ENCODE measurements at regions not wholly inside any gene's neighbourhood (a gene's known extent, or its start where the extent isn't known, plus 50 kb on each side); places are given as distances from the start of the nearest gene placed in this dataset.

DNA sequence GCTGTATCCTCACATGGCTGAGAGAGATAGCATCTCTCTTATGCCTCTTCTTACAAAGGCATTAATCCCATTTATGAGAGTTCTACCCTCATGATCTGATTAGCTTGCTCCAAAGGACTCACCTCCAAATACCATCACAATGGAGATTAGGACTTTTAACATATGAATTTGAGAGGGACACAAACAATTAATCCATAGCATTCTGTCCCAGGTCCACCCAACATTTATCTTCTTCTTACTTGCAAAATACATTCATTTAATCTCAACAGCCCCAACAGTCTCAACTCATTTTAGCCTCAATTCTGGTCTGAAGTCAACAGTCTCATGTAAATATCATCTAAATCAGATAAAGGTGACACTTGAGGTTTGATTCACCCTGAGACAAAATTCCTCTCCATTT is 555.4 kb downstream of the RAB28 start:
- Histone ChIP-seq H4K8ac (ENCODE audit: extremely low read depth, insufficient read depth, low read length) (no peak overlapping the region), H3K27me3 (replicated peaks in 1 of 4; ENCODE audit: control insufficient read depth in 3 of 4, extremely low read depth in 1 of 4, insufficient read depth in 3 of 4, low read length in 3 of 4) (no peaks in the 10 kb centered on the region), H3K9ac (replicated peaks in 1 of 4; ENCODE audit: extremely low read depth in 1 of 4, low read depth in 3 of 4, low read length in 3 of 4) (no peak overlapping the region), H2BK5ac (ENCODE audit: low read depth, low read length) (no peak overlapping the region), H3K27ac (ENCODE audit: low read depth, low read length) (no peak overlapping the region), H2BK15ac (ENCODE audit: low read length) (no peak overlapping the region), H3K79me2 (ENCODE audit: control insufficient read depth in 1 of 2, insufficient read depth in 2 of 2, low read length in 2 of 2) (no peaks in the 10 kb centered on the region), H2AK5ac (ENCODE audit: low read depth, low read length) (no peak overlapping the region), H3K14ac (ENCODE audit: insufficient read length) (no peak overlapping the region), H3K4me1 (replicated peaks in 1 of 4; ENCODE audit: control insufficient read depth in 3 of 4, insufficient read depth in 4 of 4, low read length in 3 of 4) (peaks cover 0 to 7% (median 1%) of the 10 kb centered on the region in 4 experiments; a peak in 3 of 7 replicates), H3K4me3 (ENCODE audit: extremely low read depth in 1 of 4, insufficient read depth in 2 of 4, low read depth in 3 of 4, low read length in 4 of 4) (no peak overlapping the region), H3K23me2 (ENCODE audit: low read depth, low read length) (no peaks in the 10 kb centered on the region), H3K4ac (replicated peaks; ENCODE audit: insufficient read length, low read depth, low read length) (no peak overlapping the region), H3K36me3 (ENCODE audit: control insufficient read depth in 2 of 4, insufficient read depth in 4 of 4, low read length in 3 of 4) (no peaks in the 10 kb centered on the region), H2BK20ac (ENCODE audit: low read length) (no peak overlapping the region), H3K4me2 (ENCODE audit: insufficient read depth in 1 of 2, low read depth in 2 of 2, low read length in 2 of 2) (no peak overlapping the region), H4K20me1 (replicated peaks in 1 of 2; ENCODE audit: control insufficient read depth in 1 of 2, insufficient read depth in 2 of 2, low read length in 2 of 2) (no peaks in the 10 kb centered on the region), H3K9me3 (ENCODE audit: insufficient read depth in 2 of 2, low read depth in 1 of 2, low read length in 1 of 2) (no peaks in the 10 kb centered on the region; a peak in 1 of 4 replicates), H4K91ac (replicated peaks; ENCODE audit: insufficient read length, low read length) (no peak overlapping the region), H4K5ac (ENCODE audit: insufficient read length, low read depth, low read length) (no peak overlapping the region), H3K79me1 (ENCODE audit: low read depth, low read length) (no peaks in the 10 kb centered on the region), H3K56ac (replicated peaks; ENCODE audit: insufficient read length, low read depth, low read length) (no peak overlapping the region), H3K23ac (ENCODE audit: insufficient read length) (no peak overlapping the region), H2BK120ac (replicated peaks; ENCODE audit: low read depth, low read length) (no peak overlapping the region), H2BK12ac (ENCODE audit: low read depth, low read length) (no peak overlapping the region), H2AFZ (ENCODE audit: low read length) (no peak overlapping the region), H3K18ac (ENCODE audit: extremely low read depth, low read length) (no peak overlapping the region)
- ChIA-PET CTCF (ENCODE audit: partially characterized antibody) (interaction anchor here (1.7 kb wide), 1 partner anchor 320 kb away, joined by 4 read pairs; no protein-coding TSS in a partner anchor), POLR2A (ENCODE audit: partially characterized antibody) (no interaction called here)
- TF ChIP-seq POLR2A (IDR thresholded peaks at IDR 0.05; ENCODE audit: control extremely low read depth in 1 of 2, low read depth in 2 of 2, low read length in 2 of 2) (no peak), SP1 (IDR thresholded peaks at IDR 0.05; ENCODE audit: low read depth, low read length) (no peak), KDM1A (IDR thresholded peaks at IDR 0.05; ENCODE audit: borderline replicate concordance, low read length) (no peak), RXRA (IDR thresholded peaks at IDR 0.05; ENCODE audit: insufficient read depth, low read depth, low read length) (no peak), ZNF274 (IDR thresholded peaks at IDR 0.05; ENCODE audit: borderline replicate concordance, extremely low read depth, low read length) (no peak), NRF1 (IDR thresholded peaks at IDR 0.05; ENCODE audit: low read depth, low read length) (no peak), RFX5 (IDR thresholded peaks at IDR 0.05; ENCODE audit: borderline replicate concordance, low read depth, low read length) (no peak)
- FAIRE-seq = no peak
- no peak for DNase-seq (ENCODE audit: low read depth in 1 of 2, low spot score in 2 of 2)
